ENCODE measurements at regions not wholly inside any gene's neighbourhood (a gene's known extent, or its start where the extent isn't known, plus 50 kb on each side); places are given as distances from the start of the nearest gene placed in this dataset.

DNA sequence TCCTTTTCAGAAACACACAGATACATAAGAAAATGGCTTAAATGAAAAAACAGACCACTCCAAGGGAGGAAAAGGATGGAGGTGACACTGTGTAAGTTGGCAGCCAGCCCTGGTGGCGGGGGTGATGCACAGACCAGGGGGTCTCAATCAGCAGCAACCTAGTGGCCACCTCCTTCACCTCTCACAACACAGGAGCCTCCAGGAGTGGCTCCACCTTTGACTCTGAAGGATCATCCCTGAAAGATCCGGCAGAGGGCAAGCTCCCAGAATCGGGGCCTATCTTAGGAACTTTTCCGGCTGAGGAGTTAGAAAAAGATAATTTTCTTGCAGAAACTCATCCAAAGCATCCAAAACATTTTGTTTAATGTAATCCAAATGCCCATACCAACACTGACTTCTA is 51.2 kb upstream of the SMYD2 start:
- no peak overlapping the region for H3K4me3 ChIP-seq (ENCODE audit: low read depth, low read length)
- no peak for DNase-seq (ENCODE audit: low read depth)
- TF ChIP-seq CTCF (IDR thresholded peaks at IDR 0.05; ENCODE audit: control insufficient read depth, extremely low read depth, insufficient read depth): no peak

All from LNCaP clone FGC (cell line).